Loucy (cell line): ENCODE measurements at regions not wholly inside any gene's neighbourhood (a gene's known extent, or its start where the extent isn't known, plus 50 kb on each side); places are given as distances from the start of the nearest gene placed in this dataset.

Experiments
- CTCF ChIP-seq: fragments of 200-600 bp; sonication (generic); conservative IDR thresholded peaks from 2 replicates; pipeline ENCODE4 v1.5.1; 2014; ENCODE audit warnings: mild to moderate bottlenecking, antibody characterized with exemption, low read length
- EZH2phosphoT487 ChIP-seq: fragments of 200-600 bp; IDR thresholded peaks from 2 replicates; pipeline ENCODE4 v1.6.1; 2018; ENCODE audit warnings: antibody characterized with exemption, mild to moderate bottlenecking, moderate library complexity, borderline replicate concordance

- no peak for TF ChIP-seq EZH2phosphoT487
- no peak for TF ChIP-seq CTCF
Observed at GRCh38 chr6:12572896-12573827, 143.4 kb upstream of the PHACTR1 start.
